ENCODE measurements at regions not wholly inside any gene's neighbourhood (a gene's known extent, or its start where the extent isn't known, plus 50 kb on each side); places are given as distances from the start of the nearest gene placed in this dataset.
"Not testable (repeated sequence)": the region's sequence is repeated elsewhere in the genome, so short reads cannot be mapped to it uniquely, and the experiment has no call there.

DNA sequence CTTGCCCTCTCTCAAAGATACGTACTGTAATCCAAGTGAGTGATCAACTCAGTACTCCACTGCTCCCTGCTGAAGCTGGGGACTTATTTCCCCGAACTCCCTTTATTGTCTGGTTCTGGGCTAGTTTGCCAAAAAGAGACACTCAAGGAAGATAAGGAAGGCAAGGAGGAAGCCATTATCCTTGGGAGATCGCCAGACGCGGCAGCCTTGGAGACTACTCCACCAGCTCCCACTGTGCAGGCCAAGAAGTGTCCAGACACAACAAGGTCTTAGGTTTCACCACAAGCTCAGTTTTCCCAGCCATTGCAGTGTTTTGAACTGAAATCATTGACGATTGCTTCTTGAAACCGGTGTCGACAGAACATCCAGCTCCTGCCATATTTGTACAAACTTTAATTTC is 439.6 kb upstream of the UBE2E3 start:
- DNase-seq (ENCODE audit: low spot score), result no peak

DNA sequence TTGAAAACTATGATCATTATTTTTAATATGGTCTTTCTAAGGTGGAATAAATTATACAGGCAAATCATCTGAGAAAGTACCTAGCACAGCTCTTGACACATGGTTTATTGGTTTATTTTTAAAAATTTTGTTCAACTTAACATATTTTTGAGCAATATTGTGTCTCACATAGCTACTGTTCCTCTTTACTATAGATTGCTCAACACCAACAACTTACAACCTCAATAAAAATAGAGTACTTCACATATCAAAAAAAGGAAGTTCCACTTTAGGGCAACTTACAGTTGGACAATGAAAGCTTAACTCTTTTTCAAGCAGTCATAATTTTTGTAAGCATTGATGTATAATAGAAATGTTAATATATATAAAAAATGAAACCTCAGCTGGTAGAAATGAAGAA is 440.9 kb upstream of the UBE2E3 start:
- no peak for DNase-seq (ENCODE audit: low spot score)

GRCh38 chr2:180535289-180535688 is 445.1 kb upstream of the UBE2E3 start:
- no peak for DNase-seq (ENCODE audit: low spot score)

DNA sequence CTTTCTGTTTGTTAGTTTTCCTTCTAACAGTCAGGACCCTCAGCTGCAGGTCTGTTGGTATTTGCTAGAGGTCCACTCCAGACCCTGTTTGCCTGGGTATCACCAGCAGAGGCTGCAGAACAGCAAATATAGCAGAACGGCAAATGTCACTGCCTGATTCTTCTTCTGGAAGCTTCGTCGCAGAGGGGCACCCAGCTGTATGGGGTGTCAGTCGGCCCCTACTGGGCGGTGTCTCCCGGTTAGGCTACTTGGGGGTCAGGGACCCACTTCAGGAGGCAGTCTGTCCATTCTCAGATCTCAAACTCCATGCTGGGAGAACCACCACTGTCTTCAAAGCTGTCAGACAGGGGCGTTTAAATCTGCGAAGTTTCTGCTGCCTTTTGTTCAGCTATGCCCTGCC is 448.6 kb upstream of the UBE2E3 start:
- DNase-seq (ENCODE audit: low spot score), result not testable (repeated sequence)

DNA sequence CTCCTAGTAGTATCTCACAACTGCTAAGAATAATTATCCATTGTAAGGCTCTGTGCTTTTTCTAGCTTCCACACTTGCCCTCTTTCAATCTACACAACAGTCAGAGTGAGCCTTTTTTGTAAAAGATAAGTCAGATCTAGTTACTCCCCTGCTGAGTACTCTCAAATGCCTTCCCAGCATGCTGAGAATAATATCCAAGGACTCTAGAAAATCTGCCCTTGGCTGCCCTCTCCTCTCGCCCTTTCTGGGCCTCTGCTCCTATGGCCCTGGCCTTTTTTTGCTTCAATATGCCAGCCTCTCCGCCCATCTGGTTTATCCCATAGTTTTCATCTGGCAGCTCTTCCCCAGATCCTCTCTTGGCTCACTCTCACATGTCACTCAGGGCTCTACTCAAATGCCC is 455.9 kb upstream of the UBE2E3 start:
- DNase-seq (ENCODE audit: low spot score), result no peak

DNA sequence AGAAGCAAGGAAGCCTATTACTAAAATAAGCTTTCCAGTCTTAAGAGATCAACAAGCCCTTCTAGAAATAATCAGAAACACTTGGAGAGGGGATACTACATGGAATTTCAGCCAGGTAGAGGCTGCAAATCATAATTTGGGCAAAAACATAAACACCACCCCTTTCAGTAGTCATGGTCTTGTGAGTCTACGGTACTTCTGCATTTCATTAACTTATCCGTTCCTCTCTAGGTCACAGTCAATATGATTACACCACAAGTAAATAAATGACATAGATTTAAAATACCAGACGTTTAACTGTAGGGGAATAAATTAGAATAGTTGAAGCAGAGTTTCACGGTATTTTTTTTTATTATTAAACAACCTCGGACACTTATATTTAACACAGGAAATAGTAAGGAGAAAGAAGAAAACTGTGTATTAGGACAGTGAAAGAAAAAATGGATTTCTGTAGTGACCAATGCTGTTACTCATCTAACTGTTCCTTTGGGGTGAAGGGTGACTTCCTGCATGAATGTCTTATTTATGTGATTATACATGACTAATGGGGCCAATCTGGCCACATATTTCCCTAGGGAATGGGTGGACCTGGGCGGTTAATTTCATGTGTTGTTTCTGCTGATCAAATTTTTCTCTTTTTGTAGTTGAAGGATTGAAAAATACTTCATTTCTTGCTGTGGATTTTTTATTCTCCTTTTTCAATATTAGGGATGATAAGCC is 456.6 kb upstream of the UBE2E3 start:
- peak; percentile 60 for DNase-seq (ENCODE audit: low spot score)

- DNase-seq (ENCODE audit: low spot score), result no peak
Observed at GRCh38 chr2:180520921-180521581, 459.4 kb upstream of the UBE2E3 start.

DNA sequence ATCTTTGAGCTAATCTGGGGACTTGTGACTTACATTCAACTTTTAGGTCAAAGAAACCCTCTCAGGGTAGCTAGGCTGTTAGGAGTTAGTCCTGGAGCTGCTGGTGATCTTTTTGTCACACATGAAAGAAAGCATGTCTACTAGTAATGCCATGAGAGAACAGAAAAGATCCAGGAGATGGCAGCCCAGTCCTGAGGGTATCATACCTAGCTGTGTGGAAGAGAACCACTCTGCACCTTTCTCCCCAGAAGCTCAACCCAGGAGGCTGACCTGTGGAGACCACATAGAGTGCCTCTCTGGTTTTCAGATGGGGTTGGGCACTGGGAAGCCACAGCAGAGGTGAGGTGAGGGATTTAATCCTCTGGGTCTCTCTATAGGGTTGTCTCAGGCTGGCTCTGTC is 460.2 kb upstream of the UBE2E3 start:
- no peak for DNase-seq (ENCODE audit: low spot score)

DNA sequence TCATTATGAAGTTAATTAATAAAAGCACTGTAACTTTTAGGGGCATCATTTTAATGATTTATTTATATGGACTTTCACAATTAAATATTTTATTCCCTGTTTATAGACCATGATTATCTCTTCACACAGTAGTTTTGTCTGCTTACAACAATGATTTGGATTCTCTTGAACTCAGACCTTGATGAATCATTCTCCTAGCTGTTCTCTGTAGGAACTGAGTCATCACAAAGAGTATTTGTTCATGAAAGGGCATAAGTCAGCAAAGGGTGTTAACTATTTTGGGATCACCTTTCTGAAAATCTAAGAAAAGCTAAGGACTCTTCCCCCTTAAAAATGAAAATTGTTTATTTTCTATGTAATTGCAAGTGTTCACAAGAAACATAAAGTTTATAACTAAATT is 461.1 kb upstream of the UBE2E3 start:
- DNase-seq (ENCODE audit: low spot score), result no peak

DNA sequence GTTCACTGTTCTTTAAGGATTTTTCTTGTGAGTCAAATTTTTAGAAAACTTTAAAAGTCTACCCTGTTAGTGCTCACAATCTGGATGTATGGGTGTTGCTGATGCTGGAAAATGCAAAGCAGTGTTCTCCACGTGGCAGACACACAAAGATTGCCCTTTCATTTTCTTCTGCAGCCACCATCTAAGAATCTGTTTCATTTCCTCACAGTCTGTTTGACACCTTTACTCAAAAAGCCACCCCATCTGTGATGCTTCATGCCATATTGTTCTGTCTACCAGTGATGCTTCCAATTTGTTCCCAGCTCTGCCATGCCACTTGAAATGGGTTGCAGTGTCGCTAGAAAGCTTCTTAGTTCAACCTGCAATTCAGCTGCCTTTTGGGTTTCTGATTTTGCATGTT is 464.2 kb upstream of the UBE2E3 start:
- no peak for DNase-seq (ENCODE audit: low spot score)

- DNase-seq (ENCODE audit: low spot score), result no peak
Observed at GRCh38 chr2:180513389-180513788, 467.0 kb upstream of the UBE2E3 start.

DNA sequence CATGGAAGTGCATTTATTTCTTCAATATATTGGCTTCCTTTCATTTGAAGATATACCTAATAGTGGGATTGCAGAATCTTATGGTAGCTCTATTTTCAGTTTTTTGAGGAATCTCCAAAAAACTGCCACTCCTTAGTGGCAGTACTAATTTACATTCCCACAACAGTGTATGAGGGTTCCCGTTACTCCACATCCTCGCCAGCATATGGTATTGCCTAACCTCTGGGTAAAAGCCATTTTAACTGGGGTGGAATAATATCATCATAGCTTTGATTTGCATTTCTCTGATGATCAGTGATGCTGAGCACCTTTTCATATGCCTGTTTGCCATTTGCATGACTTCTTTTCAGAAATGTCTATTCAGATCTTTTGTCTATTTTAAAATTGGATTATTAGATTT is 471.9 kb upstream of the UBE2E3 start:
- DNase-seq (ENCODE audit: low spot score), result no peak

DNA sequence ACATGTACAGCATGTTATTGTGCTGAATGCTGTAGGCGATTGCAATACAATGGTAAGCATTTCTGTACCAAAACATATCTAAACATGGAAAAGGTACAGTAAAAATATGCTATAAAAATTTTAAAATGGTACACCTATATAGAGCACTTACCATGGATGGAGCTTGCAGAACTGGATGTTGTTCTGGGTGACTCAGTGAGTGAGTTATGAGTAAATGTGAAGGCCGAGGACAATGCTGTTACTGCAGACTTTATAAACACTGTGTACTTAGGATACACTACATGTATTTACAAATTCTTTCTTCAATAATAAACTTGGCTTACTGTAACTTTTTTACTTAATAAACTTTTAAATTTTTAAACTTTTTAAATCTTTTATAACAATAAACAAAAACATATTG is 473.4 kb upstream of the UBE2E3 start:
- DNase-seq (ENCODE audit: low spot score), result no peak

- DNase-seq (ENCODE audit: low spot score), result no peak
Observed at GRCh38 chr2:180505203-180505602, 475.2 kb upstream of the UBE2E3 start.

- DNase-seq (ENCODE audit: low spot score), result no peak
Observed at GRCh38 chr2:180497621-180498152, 482.7 kb upstream of the UBE2E3 start.

GRCh38 chr2:180495606-180496005 is 484.8 kb upstream of the UBE2E3 start:
- DNase-seq (ENCODE audit: low spot score), result no peak

GRCh38 chr2:180494286-180494685 is 486.1 kb upstream of the UBE2E3 start:
- no peak for DNase-seq (ENCODE audit: low spot score)

DNA sequence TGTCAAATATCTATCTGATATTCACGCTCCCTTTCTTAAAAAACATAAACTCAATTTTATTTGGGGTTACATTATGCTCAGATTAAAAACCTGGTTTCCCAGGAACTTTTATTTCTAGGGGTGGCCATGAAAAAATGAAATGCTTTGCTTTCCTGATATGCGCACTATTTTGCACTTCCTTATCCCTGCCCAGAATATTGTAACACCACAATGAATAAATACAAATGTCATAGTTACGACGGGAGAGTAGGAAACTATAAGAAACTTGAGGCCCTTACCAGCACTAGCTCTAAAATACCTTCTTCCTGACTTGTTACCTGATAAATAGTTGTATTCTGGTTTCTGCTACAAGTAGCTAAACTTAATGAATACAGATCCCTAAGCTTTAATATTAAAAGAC is 475.6 kb upstream of the CWC22 start:
- no peak for DNase-seq (ENCODE audit: low spot score)

GRCh38 chr2:180481998-180482397 is 474.9 kb upstream of the CWC22 start:
- DNase-seq (ENCODE audit: low spot score), result no peak

DNA sequence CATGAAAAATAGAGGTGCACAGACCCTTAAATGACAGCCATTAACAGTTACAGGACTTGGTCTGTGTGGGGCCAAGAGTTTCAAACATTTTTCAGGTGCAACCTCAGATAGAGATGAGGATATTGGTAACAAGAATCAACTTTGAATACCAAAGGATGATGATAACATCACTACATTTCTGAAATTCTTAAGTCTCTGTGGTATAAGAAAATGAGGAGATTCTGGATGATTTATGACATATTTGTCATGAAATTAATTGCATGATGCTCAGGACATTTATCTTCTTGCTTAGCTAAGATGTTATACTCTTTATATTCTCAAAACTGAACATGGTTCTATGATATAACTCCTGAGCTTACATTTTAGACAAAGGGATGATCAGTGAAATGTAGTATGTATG is 471.8 kb upstream of the CWC22 start:
- DNase-seq (ENCODE audit: low spot score), result no peak

DNA sequence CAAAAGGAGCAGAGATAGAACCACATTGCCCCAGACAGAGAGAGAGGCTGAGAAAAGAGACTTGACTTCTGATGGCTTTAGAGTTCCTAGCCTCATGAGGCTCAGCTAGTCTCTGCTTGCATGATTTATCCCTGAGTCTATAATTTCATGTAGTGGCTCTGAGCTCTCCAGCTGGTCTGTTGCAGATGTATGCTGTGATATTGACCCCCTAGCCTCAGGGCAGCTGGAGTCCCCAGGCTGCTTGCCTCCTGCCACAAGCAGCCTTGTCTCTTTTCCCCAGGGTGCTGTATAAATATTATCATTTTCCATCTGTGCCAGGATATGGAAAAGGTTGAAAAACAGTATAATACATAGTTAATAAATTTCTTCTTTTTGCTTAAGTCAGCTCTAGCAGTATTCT is 467.6 kb upstream of the CWC22 start:
- DNase-seq (ENCODE audit: low spot score), result no peak

GRCh38 chr2:180473456-180473855 is 466.4 kb upstream of the CWC22 start:
- no peak for DNase-seq (ENCODE audit: low spot score)

GRCh38 chr2:180472133-180472532 is 465.0 kb upstream of the CWC22 start:
- no peak for DNase-seq (ENCODE audit: low spot score)

DNA sequence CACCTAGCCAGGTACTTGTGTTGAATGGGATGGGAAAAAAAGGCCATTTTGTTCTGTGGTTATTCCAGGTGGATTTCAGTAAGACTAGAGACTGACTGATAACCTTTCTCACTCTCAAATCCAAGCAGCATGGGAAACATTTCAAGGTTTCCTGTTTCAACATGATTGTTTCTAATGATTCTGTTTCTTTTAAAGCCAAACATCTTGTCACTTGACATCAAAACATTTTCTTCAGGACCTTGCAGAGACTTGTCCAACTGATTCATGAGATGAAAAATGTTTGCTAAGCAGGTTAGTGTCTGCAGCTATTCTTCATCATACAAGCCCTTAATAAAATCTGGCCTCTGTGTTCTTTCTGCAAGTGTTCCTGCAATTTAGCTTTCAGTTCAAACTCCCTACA is 456.5 kb upstream of the CWC22 start:
- DNase-seq (ENCODE audit: low spot score), result no peak
